Activated B cell treated with CpG ODN at 0.5 μM for 24 hours (primary cell): ENCODE measurements at regions not wholly inside any gene's neighbourhood (a gene's known extent, or its start where the extent isn't known, plus 50 kb on each side); places are given as distances from the start of the nearest gene placed in this dataset.

Experiments
- ATAC-seq: fragments of 200-7000 bp; cut with Tn5 transposase; one replicate; pipeline ENCODE4 v1.10.0; 2021; ENCODE audit warnings: low read depth, mild to moderate bottlenecking, moderate library complexity
- CTCF ChIA-PET: fragments of 350-600 bp; sonication (Branson Sonifier 250); formaldehyde crosslinking; loops from one replicate; lab custom pipeline; 2021; ENCODE audit warnings: antibody characterized with exemption; lab: Charles Lee
- POLR2A ChIA-PET: fragments of 350-600 bp; sonication (Branson Sonifier 250); formaldehyde crosslinking; loops from one replicate; lab custom pipeline; 2021; ENCODE audit warnings: antibody characterized with exemption; lab: Charles Lee
- DNase-seq: peaks from one replicate; pipeline ENCODE4 v3.0.0; 2022
- H3K27ac Mint-ChIP-seq: one replicate; pipeline ENCODE4 v1.8.0; 2020; ENCODE audit warnings: mixed read lengths
- H3K27me3 Mint-ChIP-seq: one replicate; pipeline ENCODE4 v1.8.0; 2021; ENCODE audit warnings: mixed read lengths
- H3K36me3 Mint-ChIP-seq: one replicate; pipeline ENCODE4 v1.8.0; 2021; ENCODE audit warnings: low read depth, mixed read lengths
- H3K4me1 Mint-ChIP-seq: one replicate; pipeline ENCODE4 v1.8.0; 2021; ENCODE audit warnings: mixed read lengths
- H3K4me3 Mint-ChIP-seq: one replicate; pipeline ENCODE4 v1.8.0; 2020; ENCODE audit warnings: mild to moderate bottlenecking, mixed read lengths
- H3K9me3 Mint-ChIP-seq: one replicate; pipeline ENCODE4 v1.8.0; 2020; ENCODE audit warnings: mixed read lengths
- intact Hi-C: fragments of 100-400 bp; cut with micrococcal nuclease; formaldehyde crosslinking; loops from one replicate; pipeline ENCODE4 v1.15.1; 2024
- TF ChIP-seq, protein P1 (sequence below): fragments of 200-600 bp; IDR thresholded peaks from one replicate; pipeline ENCODE4 v1.8.0; 2022; ENCODE audit warnings: antibody characterized with exemption, mild to moderate bottlenecking

- Mint-ChIP-seq H3K36me3 (no peaks in the 10 kb centered on the region), H3K4me3 (no peak overlapping the region), H3K27ac (no peak overlapping the region), H3K4me1 (no peaks in the 10 kb centered on the region), H3K9me3 (peaks cover 9% of the 10 kb centered on the region), H3K27me3 (no peaks in the 10 kb centered on the region)
- ChIA-PET CTCF (no interaction called here), POLR2A (no interaction called here)
- TF ChIP-seq, protein P1, sequence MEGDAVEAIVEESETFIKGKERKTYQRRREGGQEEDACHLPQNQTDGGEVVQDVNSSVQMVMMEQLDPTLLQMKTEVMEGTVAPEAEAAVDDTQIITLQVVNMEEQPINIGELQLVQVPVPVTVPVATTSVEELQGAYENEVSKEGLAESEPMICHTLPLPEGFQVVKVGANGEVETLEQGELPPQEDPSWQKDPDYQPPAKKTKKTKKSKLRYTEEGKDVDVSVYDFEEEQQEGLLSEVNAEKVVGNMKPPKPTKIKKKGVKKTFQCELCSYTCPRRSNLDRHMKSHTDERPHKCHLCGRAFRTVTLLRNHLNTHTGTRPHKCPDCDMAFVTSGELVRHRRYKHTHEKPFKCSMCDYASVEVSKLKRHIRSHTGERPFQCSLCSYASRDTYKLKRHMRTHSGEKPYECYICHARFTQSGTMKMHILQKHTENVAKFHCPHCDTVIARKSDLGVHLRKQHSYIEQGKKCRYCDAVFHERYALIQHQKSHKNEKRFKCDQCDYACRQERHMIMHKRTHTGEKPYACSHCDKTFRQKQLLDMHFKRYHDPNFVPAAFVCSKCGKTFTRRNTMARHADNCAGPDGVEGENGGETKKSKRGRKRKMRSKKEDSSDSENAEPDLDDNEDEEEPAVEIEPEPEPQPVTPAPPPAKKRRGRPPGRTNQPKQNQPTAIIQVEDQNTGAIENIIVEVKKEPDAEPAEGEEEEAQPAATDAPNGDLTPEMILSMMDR = no peak
- DNase-seq (no peak), ATAC-seq (no peak)
- intact Hi-C loops = no loop called here
Observed at GRCh38 chr15:26295336-26296085, 432.4 kb upstream of the ATP10A start.

DNA sequence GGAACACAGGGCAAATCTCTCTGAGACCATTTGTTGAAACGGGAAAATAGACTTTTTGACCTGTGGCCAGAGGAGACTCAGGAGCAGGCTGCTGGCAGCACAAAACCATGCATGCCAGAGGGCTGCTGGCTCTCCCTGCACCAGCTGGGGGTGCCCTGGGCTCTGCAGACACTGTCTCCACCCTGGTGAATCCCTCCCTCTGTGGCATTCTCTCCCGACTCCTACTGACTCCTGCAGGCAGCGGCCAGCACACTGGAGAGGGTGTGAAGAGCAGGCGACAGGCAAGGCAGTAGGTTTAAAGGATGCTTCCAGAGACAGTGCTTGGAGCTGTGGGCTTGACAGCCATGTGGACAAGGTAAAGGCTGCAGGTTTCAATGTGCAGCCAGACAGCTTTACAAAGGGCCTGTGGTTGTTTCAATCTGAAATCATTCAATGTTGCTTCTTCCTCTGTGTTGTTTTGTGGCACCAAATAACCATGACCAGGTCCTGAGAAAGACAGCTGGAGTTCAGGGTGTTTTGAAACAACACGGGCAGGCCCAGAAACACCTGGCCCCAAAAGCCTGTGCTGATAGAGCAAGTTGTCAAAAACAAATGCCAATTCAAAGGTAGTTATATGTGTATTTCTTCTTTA lies 431.0 kb upstream of the ATP10A start:
- intact Hi-C loops = no loop called here
- DNase-seq = no peak
- Mint-ChIP-seq H3K9me3 (peaks cover 9% of the 10 kb centered on the region), H3K4me1 (no peaks in the 10 kb centered on the region), H3K36me3 (no peaks in the 10 kb centered on the region), H3K27ac (no peak overlapping the region), H3K27me3 (no peaks in the 10 kb centered on the region), H3K4me3 (no peak overlapping the region)
- CTCF ChIA-PET = no interaction called here
- POLR2A ChIA-PET = no interaction called here
- TF ChIP-seq, protein P1 = no peak
- no peak for ATAC-seq

DNA sequence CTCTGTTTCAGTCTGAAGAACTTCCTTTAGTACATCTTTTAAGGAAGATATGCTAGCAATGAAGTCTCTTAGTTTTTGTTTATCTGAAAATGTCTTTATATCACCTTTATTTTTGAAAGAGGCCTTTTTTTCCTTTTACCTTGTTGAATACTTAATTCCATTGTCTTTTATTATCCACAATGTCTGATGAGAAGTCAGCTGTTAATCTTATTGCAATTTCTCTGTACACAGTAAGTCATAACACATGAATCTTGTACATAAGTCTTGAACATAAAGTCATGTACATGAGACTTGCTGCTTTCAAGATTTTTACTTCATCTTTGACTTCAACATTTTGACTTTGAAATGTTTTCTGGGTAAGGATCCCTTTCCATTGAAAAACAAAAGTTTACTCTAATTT lies 424.3 kb upstream of the ATP10A start:
- Mint-ChIP-seq H3K27ac (no peak overlapping the region), H3K9me3 (peaks cover 25% of the 10 kb centered on the region), H3K27me3 (no peaks in the 10 kb centered on the region), H3K4me1 (no peaks in the 10 kb centered on the region), H3K36me3 (no peaks in the 10 kb centered on the region), H3K4me3 (no peak overlapping the region)
- TF ChIP-seq, protein P1 = no peak
- ChIA-PET CTCF (no interaction called here), POLR2A (no interaction called here)
- no peak for DNase-seq
- intact Hi-C loops = no loop called here
- ATAC-seq = no peak

DNA sequence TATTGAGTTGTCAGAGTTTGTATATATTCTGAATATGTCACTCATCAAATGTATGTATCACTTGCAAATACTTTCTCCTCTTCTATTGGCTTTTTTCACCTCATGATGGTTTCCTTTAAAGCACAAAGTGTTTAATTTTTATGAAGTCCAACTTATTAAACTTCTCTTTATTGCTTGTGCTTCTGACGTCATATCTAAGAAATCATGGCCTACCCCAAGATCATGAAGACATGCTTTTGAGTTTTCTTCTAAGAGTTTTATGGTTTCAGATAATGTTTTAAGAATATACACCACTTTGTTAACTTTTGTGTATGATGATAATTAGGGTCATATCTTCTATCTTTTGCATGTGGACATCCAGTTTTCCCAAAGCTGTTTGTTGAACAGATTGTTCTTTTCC lies 417.2 kb upstream of the ATP10A start:
- POLR2A ChIA-PET = no interaction called here

GRCh38 chr15:26261966-26262365 lies 398.8 kb upstream of the ATP10A start:
- ChIA-PET POLR2A (no interaction called here), CTCF (interaction anchor here (2.5 to 2.6 kb wide), 2 partner anchors 753 to 756 kb away, joined by 13 to 16 read pairs; no protein-coding TSS in a partner anchor)
- H3K27ac Mint-ChIP-seq = no peak overlapping the region
- no peak overlapping the region for H3K4me3 Mint-ChIP-seq
- H3K36me3 Mint-ChIP-seq = no peaks in the 10 kb centered on the region
- TF ChIP-seq, protein P1 = no peak
- H3K27me3 Mint-ChIP-seq = no peaks in the 10 kb centered on the region
- ATAC-seq (no peak), DNase-seq (no peak)
- H3K4me1 Mint-ChIP-seq = no peaks in the 10 kb centered on the region
- intact Hi-C loops = no loop called here
- H3K9me3 Mint-ChIP-seq = no peaks in the 10 kb centered on the region

More for the DNA sequence above, 417.2 kb upstream of the ATP10A start:
- no peaks in the 10 kb centered on the region for H3K36me3 Mint-ChIP-seq
- peaks cover 5% of the 10 kb centered on the region for H3K9me3 Mint-ChIP-seq
- DNase-seq (no peak), ATAC-seq (no peak)
- intact Hi-C loops = no loop called here
- no peaks in the 10 kb centered on the region for H3K4me1 Mint-ChIP-seq
- H3K27ac Mint-ChIP-seq = no peak overlapping the region
- H3K27me3 Mint-ChIP-seq = no peaks in the 10 kb centered on the region
- CTCF ChIA-PET = no interaction called here
- H3K4me3 Mint-ChIP-seq = no peak overlapping the region
- TF ChIP-seq, protein P1 = no peak
